Fibroblast of villous mesenchyme (primary cell): ENCODE measurements at regions not wholly inside any gene's neighbourhood (a gene's known extent, or its start where the extent isn't known, plus 50 kb on each side); places are given as distances from the start of the nearest gene placed in this dataset.
A peak's percentile ranks its signal among the peaks of the same experiment; 100 is the strongest.

ENCODE experiments used
- DNase-seq: peaks from one replicate; pipeline ENCODE4 v3.0.0-alpha.2; 2010; ENCODE audit warnings: low read depth
- H3K4me3 ChIP-seq: 2 replicates; pipeline ENCODE4 v1.5.1; 2011; ENCODE audit warnings: low read depth, mild to moderate bottlenecking, low read length
- TF ChIP-seq, protein P1 (sequence below): IDR thresholded peaks from 2 replicates; pipeline ENCODE4 v1.5.1; 2012; ENCODE audit warnings: low read depth, mild to moderate bottlenecking, low read length; ENCODE audit not compliant: insufficient read depth

- no peak overlapping the region for H3K4me3 ChIP-seq
- no peak for DNase-seq
- TF ChIP-seq, protein P1, sequence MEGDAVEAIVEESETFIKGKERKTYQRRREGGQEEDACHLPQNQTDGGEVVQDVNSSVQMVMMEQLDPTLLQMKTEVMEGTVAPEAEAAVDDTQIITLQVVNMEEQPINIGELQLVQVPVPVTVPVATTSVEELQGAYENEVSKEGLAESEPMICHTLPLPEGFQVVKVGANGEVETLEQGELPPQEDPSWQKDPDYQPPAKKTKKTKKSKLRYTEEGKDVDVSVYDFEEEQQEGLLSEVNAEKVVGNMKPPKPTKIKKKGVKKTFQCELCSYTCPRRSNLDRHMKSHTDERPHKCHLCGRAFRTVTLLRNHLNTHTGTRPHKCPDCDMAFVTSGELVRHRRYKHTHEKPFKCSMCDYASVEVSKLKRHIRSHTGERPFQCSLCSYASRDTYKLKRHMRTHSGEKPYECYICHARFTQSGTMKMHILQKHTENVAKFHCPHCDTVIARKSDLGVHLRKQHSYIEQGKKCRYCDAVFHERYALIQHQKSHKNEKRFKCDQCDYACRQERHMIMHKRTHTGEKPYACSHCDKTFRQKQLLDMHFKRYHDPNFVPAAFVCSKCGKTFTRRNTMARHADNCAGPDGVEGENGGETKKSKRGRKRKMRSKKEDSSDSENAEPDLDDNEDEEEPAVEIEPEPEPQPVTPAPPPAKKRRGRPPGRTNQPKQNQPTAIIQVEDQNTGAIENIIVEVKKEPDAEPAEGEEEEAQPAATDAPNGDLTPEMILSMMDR, result no peak
These were observed 62.0 kb upstream of the IER5L start for GRCh38 chr9:129239946-129240490.

GRCh38 chr9:129237803-129238202 lies 59.7 kb upstream of the IER5L start:
- TF ChIP-seq, protein P1, result no peak
- DNase-seq, result no peak

DNA sequence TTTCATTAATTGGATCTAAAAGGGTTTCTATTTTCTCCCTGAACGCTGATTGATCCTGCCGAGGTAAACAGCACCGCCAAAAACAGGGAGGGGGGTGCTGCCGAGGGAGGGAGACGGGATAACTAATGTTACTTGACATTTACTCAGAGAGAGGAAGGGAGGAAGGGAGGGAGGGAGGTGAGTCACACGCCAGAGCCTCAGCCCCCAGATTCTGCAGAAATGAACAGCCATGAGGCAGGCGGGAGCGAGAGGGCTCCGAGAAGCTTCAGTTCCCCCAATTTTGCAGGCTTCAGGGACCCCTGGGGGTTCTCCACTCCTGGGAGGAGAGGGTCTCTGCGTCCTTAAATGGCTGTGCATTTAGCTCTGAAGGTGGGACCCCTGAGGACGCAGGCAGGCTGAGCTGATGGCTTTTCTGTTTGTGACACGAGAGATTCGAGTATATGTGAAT lies 59.1 kb upstream of the IER5L start:
- no peak overlapping the region for H3K4me3 ChIP-seq
- DNase-seq, result peak; percentile 54

More at GRCh38 chr9:129237803-129238202, 59.7 kb upstream of the IER5L start:
- H3K4me3 ChIP-seq, result no peak overlapping the region

DNA sequence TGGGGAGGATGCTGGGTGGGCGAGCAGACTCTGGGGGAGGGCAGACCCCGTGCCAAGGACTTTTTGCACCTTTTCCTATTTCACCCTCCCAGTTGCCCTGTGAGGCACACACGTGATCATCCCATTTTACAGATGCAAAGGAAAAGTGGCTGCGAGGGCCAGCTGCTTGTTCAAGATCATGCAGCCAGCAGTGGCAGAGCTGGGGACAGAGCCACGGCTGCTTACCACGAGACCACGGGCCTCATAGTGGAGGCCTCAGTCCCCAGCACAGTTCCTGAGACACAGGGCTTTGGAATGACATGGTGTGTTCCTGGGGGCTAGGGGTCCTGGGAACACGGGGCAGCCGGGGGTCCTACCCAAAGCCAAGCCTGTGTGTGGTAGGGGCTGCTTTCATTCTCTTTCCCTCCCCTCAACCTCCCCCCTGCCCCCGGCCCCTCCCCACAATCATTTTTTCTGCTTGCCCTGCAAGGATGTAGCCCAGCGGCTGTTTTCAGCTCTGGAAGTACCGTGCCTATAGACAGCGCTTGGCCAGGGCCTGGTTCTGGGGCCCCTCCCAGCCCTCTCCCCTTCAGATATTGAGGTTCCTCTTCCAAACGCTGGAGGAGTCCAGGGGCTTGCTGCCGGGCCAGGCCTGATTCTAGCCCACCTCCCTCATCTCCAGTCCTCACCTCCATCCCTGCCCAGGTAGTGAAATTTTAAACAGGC lies 58.5 kb upstream of the IER5L start:
- TF ChIP-seq, protein P1, result no peak
- DNase-seq, result no peak
- H3K4me3 ChIP-seq, result no peak overlapping the region

More for the DNA sequence above, 59.1 kb upstream of the IER5L start:
- TF ChIP-seq, protein P1, result no peak

DNA sequence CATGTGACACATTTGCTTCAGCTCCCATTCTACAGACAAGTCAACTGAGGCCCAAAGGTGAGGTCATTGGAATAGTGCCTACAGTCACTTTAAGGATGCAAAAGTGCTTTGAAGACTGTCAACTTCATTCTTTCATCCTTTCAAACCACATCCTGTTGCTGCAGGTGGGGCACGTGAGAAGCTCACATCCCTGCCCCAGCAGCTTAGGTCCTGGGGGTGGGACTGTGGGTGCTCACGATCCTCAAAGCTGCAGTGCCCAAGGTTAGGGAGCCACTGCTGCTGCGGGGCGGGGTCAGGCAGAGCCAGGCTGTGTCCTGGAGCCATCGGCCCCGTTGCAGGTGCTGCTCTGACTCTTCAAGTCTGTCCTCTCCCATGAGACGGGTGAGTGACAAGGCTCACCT lies 57.9 kb upstream of the IER5L start:
- H3K4me3 ChIP-seq, result no peak overlapping the region
- TF ChIP-seq, protein P1, result no peak

GRCh38 chr9:129235041-129235930 lies 57.2 kb upstream of the IER5L start:
- TF ChIP-seq, protein P1, result no peak

More for the DNA sequence above, 57.9 kb upstream of the IER5L start:
- no peak for DNase-seq

More at GRCh38 chr9:129235041-129235930, 57.2 kb upstream of the IER5L start:
- H3K4me3 ChIP-seq, result no peak overlapping the region
- DNase-seq, result no peak
